Natural killer cell (primary cell): ENCODE measurements at regions not wholly inside any gene's neighbourhood (a gene's known extent, or its start where the extent isn't known, plus 50 kb on each side); places are given as distances from the start of the nearest gene placed in this dataset.

ENCODE experiments used
- ATAC-seq, 3 donors: fragments of 150-1000 bp in 2 of 3; fragments of 200-7000 bp in 1 of 3; cut with Tn5 transposase; 1 replicate in 1 of 3; 2 replicates in 2 of 3; pipeline ENCODE4 v1.10.0; 2021; ENCODE audit warnings: mild to moderate bottlenecking in 2 of 3, moderate library complexity in 2 of 3
- DNase-seq, 2 donors: peaks; one replicate each; pipeline versions ENCODE4 v3.0.0 to v3.0.0-alpha.2; 2013 to 2021; ENCODE audit warnings: mixed read lengths in 1 of 2
- H3K27ac ChIP-seq: one replicate; pipeline ENCODE4 v1.5.1; 2013; ENCODE audit warnings: mild to moderate bottlenecking, low read length
- H3K27me3 ChIP-seq: one replicate; pipeline ENCODE4 v1.6.1; 2013; ENCODE audit warnings: low read length; ENCODE audit not compliant: control insufficient read depth, insufficient read depth
- H3K36me3 ChIP-seq: one replicate; pipeline ENCODE4 v1.6.1; 2013; ENCODE audit warnings: low read length; ENCODE audit not compliant: control insufficient read depth, insufficient read depth
- H3K4me1 ChIP-seq: one replicate; pipeline ENCODE4 v1.6.1; 2013; ENCODE audit warnings: low read length; ENCODE audit not compliant: control insufficient read depth, insufficient read depth
- H3K4me3 ChIP-seq: one replicate; pipeline ENCODE4 v1.5.1; 2013; ENCODE audit warnings: low read length
- H3K9me3 ChIP-seq: one replicate; pipeline ENCODE4 v1.6.1; 2013; ENCODE audit warnings: low read length; ENCODE audit not compliant: control insufficient read depth, insufficient read depth
- H3K27ac Mint-ChIP-seq, 2 donors: one replicate each; pipeline ENCODE4 v1.8.0; 2022; ENCODE audit warnings: mild to moderate bottlenecking in 2 of 2, mixed read lengths in 2 of 2, moderate library complexity in 1 of 2
- H3K27me3 Mint-ChIP-seq, 2 donors: one replicate each; pipeline ENCODE4 v1.8.0; 2022; ENCODE audit warnings: low read depth in 2 of 2, mixed read lengths in 2 of 2
- H3K36me3 Mint-ChIP-seq: one replicate; pipeline ENCODE4 v1.8.0; 2022; ENCODE audit warnings: mixed read lengths
- H3K4me1 Mint-ChIP-seq, 2 donors: one replicate each; pipeline ENCODE4 v1.8.0; 2022; ENCODE audit warnings: mixed read lengths in 2 of 2
- H3K4me3 Mint-ChIP-seq: one replicate; pipeline ENCODE4 v1.8.0; 2022; ENCODE audit warnings: mild to moderate bottlenecking, moderate library complexity, mixed read lengths
- H3K9me3 Mint-ChIP-seq, 2 donors: one replicate each; pipeline ENCODE4 v1.8.0; 2022; ENCODE audit warnings: mixed read lengths in 2 of 2
- CTCF ChIP-seq: fragments of 200-600 bp; IDR thresholded peaks from one replicate; pipeline ENCODE4 v1.8.0; 2022; ENCODE audit warnings: antibody characterized with exemption
- WGBS: methylation state at CpG from one replicate; pipeline ENCODE4 v1.1.7; 2013; ENCODE audit warnings: missing lambda C conversion rate; ENCODE audit not compliant: insufficient coverage; 5-methylcytosine and 5-hydroxymethylcytosine counted together
- intact Hi-C: fragments of 100-400 bp; cut with micrococcal nuclease; formaldehyde crosslinking; loops from one replicate; pipeline ENCODE4 v1.14.2; 2022

- peaks cover 30 to 35% of the 10 kb centered on the region in 2 donors for H3K9me3 Mint-ChIP-seq
- Histone ChIP-seq H3K9me3 (peaks cover 4% of the 10 kb centered on the region), H3K27ac (no peak overlapping the region), H3K27me3 (no peaks in the 10 kb centered on the region), H3K4me1 (no peaks in the 10 kb centered on the region), H3K4me3 (no peak overlapping the region), H3K36me3 (no peaks in the 10 kb centered on the region)
- ATAC-seq (no peak), DNase-seq (no peak)
- no peak overlapping the region for H3K27ac Mint-ChIP-seq
- 66% methylated on average over 2 of the region's 2 CpGs for WGBS
- H3K4me3 Mint-ChIP-seq = no peak overlapping the region
- intact Hi-C loops = no loop called here
- no peaks in the 10 kb centered on the region for H3K27me3 Mint-ChIP-seq
- no peak for TF ChIP-seq CTCF
- no peaks in the 10 kb centered on the region for H3K4me1 Mint-ChIP-seq
- H3K36me3 Mint-ChIP-seq = no peaks in the 10 kb centered on the region
Measured at GRCh38 chr11:28922386-28922981, 814.3 kb downstream of the METTL15 start.

GRCh38 chr11:28919194-28919593 lies 811.0 kb downstream of the METTL15 start:
- ATAC-seq (no peak), DNase-seq (no peak)
- Histone ChIP-seq H3K27me3 (no peaks in the 10 kb centered on the region), H3K4me1 (no peaks in the 10 kb centered on the region), H3K9me3 (no peaks in the 10 kb centered on the region), H3K36me3 (no peaks in the 10 kb centered on the region), H3K27ac (no peak overlapping the region), H3K4me3 (no peak overlapping the region)
- Mint-ChIP-seq H3K27ac (no peak overlapping the region), H3K9me3 (peaks cover 22 to 34% of the 10 kb centered on the region in 2 donors), H3K27me3 (no peaks in the 10 kb centered on the region), H3K4me3 (no peak overlapping the region), H3K36me3 (no peaks in the 10 kb centered on the region), H3K4me1 (no peaks in the 10 kb centered on the region)
- 80% methylated on average over 4 of the region's 5 CpGs for WGBS
- no peak for TF ChIP-seq CTCF
- intact Hi-C loops = no loop called here

- no peak overlapping the region for H3K4me3 Mint-ChIP-seq
- peaks cover 20 to 35% of the 10 kb centered on the region in 2 donors for H3K9me3 Mint-ChIP-seq
- TF ChIP-seq CTCF = no peak
- H3K36me3 Mint-ChIP-seq = peaks cover 16% of the 10 kb centered on the region
- ATAC-seq (no peak), DNase-seq (no peak)
- no peak overlapping the region for H3K27ac ChIP-seq
- H3K4me1 Mint-ChIP-seq = no peaks in the 10 kb centered on the region
- H3K36me3 ChIP-seq = no peaks in the 10 kb centered on the region
- H3K27me3 ChIP-seq = no peaks in the 10 kb centered on the region
- no peak overlapping the region for H3K4me3 ChIP-seq
- intact Hi-C loops = no loop called here
- no peaks in the 10 kb centered on the region for H3K9me3 ChIP-seq
- H3K4me1 ChIP-seq = no peaks in the 10 kb centered on the region
- H3K27ac Mint-ChIP-seq = no peak overlapping the region
- no peaks in the 10 kb centered on the region for H3K27me3 Mint-ChIP-seq
Measured at GRCh38 chr11:28913883-28914282, 805.7 kb downstream of the METTL15 start.

- ATAC-seq (no peak), DNase-seq (no peak)
- Mint-ChIP-seq H3K9me3 (peaks cover 19 to 33% of the 10 kb centered on the region in 2 donors), H3K4me3 (no peak overlapping the region), H3K27ac (no peak overlapping the region), H3K27me3 (no peaks in the 10 kb centered on the region), H3K4me1 (no peaks in the 10 kb centered on the region), H3K36me3 (peaks cover 16% of the 10 kb centered on the region)
- 20% methylated on average over 1 of the region's 1 CpG for WGBS
- Histone ChIP-seq H3K9me3 (no peaks in the 10 kb centered on the region), H3K27ac (no peak overlapping the region), H3K27me3 (no peaks in the 10 kb centered on the region), H3K4me1 (no peaks in the 10 kb centered on the region), H3K36me3 (no peaks in the 10 kb centered on the region), H3K4me3 (no peak overlapping the region)
- intact Hi-C loops = no loop called here
- TF ChIP-seq CTCF = no peak
Measured at GRCh38 chr11:28911829-28912228, 803.6 kb downstream of the METTL15 start.
